Transverse colon (tissue), 4 donors: ENCODE measurements at regions not wholly inside any gene's neighbourhood (a gene's known extent, or its start where the extent isn't known, plus 50 kb on each side); places are given as distances from the start of the nearest gene placed in this dataset.

Experiments used
- DNase-seq: peaks from one replicate; pipeline ENCODE4 v3.0.0-alpha.2; 2019
- H3K27ac ChIP-seq, 4 donors: fragments of 200-600 bp; sonication (generic); 2 replicates each; pipeline ENCODE4 v1.5.1; 2016 to 2018; ENCODE audit warnings: inconsistent platforms in 4 of 4
- H3K27me3 ChIP-seq: fragments of 200-600 bp; sonication (generic); 2 replicates; pipeline ENCODE4 v1.5.1; 2017; ENCODE audit warnings: inconsistent platforms
- H3K36me3 ChIP-seq, 4 donors: fragments of 200-600 bp; sonication (generic); 2 replicates each; pipeline ENCODE4 v1.5.1; 2017 to 2019; ENCODE audit warnings: inconsistent platforms in 4 of 4
- H3K4me1 ChIP-seq, 4 donors: fragments of 200-600 bp; sonication (generic); 2 replicates each; pipeline ENCODE4 v1.5.1; 2017 to 2020; ENCODE audit warnings: inconsistent platforms in 4 of 4
- H3K4me3 ChIP-seq, 4 donors: fragments of 200-600 bp; sonication (generic); 1 replicate in 1 of 4; 2 replicates in 3 of 4; pipeline versions ENCODE4 v1.5.1 to v1.6.1; 2017 to 2019; ENCODE audit warnings: inconsistent platforms in 4 of 4
- H3K9me3 ChIP-seq, 2 donors: fragments of 200-600 bp; sonication (generic); 2 replicates each; pipeline ENCODE4 v1.5.1; 2017 to 2019; ENCODE audit warnings: inconsistent platforms in 2 of 2
- EP300 ChIP-seq: sonication (generic); formaldehyde crosslinking; IDR thresholded peaks from one replicate; pipeline ENCODE4 v1.6.1; 2017; ENCODE audit warnings: antibody characterized with exemption, low read depth
- POLR2A ChIP-seq: fragments of 450-650 bp; IDR thresholded peaks from one replicate; pipeline ENCODE4 v1.6.1; 2016; ENCODE audit warnings: antibody characterized with exemption, mild to moderate bottlenecking, moderate library complexity
- POLR2AphosphoS5 ChIP-seq, 3 donors: sonication (generic); formaldehyde crosslinking; IDR thresholded peaks; one replicate each; pipeline ENCODE4 v1.6.1; 2016; ENCODE audit warnings: antibody characterized with exemption in 3 of 3
- WGBS, 2 donors: methylation state at CpG; one replicate each; pipeline ENCODE4 v1.1.5; 2018; ENCODE audit warnings: low coverage in 1 of 2; 5-methylcytosine and 5-hydroxymethylcytosine counted together
- in situ Hi-C, 4 donors: fragments of 200-750 bp; cut with MboI; loops; one replicate each; pipeline versions ENCODE4 v1.15.0 to v1.15.1; 2017; ENCODE audit warnings: low sequenced_read_pairs in 3 of 4, low pct_ligation_motif_present in 1 of 4, low pct_unique_long_range_greater_than_20kb in 1 of 4
- intact Hi-C: fragments of 100-400 bp; cut with DNase I; formaldehyde crosslinking; loops from one replicate; pipeline ENCODE4 v1.15.1; 2023; ENCODE audit warnings: low total_unique reads
- TF ChIP-seq, protein P1 (sequence below), 5 experiments: fragments of 200-600 bp in 3 of 5; fragments of 450-650 bp in 2 of 5; sonication (generic) in 3 of 5; IDR thresholded peaks; 1 replicate in 2 of 5; 2 replicates in 3 of 5; pipeline ENCODE4 v1.5.1; 2016 to 2017; ENCODE audit warnings: antibody characterized with exemption in 5 of 5, inconsistent platforms in 3 of 5, mild to moderate bottlenecking in 2 of 5, moderate library complexity in 1 of 5

DNA sequence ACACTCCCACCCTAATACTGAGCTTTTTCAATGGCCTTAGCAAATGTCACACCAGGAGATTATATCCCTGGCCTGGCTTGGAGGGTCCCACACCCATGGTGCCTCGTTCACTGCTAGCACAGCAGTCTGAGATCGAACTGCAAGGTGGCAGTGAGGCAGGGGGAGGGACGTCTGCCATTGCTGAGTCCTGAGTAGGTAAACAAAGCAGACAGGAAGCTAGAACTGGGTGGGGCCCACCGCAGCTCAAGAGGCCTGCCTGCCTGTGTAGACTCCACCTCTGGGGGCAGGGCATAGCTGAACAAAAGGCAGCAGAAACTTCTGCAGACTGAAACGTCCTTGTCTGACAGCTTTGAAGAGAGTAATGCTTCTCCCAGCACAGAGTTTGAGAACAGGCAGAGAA is 338.9 kb upstream of the MBL2 start:
- no peak for DNase-seq
- intact Hi-C loops (no loop called here), in situ Hi-C loops (no loop called here)
- no peak overlapping the region for H3K4me3 ChIP-seq
- TF ChIP-seq, protein P1, sequence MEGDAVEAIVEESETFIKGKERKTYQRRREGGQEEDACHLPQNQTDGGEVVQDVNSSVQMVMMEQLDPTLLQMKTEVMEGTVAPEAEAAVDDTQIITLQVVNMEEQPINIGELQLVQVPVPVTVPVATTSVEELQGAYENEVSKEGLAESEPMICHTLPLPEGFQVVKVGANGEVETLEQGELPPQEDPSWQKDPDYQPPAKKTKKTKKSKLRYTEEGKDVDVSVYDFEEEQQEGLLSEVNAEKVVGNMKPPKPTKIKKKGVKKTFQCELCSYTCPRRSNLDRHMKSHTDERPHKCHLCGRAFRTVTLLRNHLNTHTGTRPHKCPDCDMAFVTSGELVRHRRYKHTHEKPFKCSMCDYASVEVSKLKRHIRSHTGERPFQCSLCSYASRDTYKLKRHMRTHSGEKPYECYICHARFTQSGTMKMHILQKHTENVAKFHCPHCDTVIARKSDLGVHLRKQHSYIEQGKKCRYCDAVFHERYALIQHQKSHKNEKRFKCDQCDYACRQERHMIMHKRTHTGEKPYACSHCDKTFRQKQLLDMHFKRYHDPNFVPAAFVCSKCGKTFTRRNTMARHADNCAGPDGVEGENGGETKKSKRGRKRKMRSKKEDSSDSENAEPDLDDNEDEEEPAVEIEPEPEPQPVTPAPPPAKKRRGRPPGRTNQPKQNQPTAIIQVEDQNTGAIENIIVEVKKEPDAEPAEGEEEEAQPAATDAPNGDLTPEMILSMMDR (IDR thresholded peaks at IDR 0.05): no peak
- TF ChIP-seq POLR2A: no peak
- no peak for TF ChIP-seq POLR2AphosphoS5 (IDR thresholded peaks at IDR 0.05)
- no peak for TF ChIP-seq EP300
- H3K36me3 ChIP-seq: no peaks in the 10 kb centered on the region
- no peak overlapping the region for H3K27ac ChIP-seq
- H3K27me3 ChIP-seq: no peaks in the 10 kb centered on the region
- no peaks in the 10 kb centered on the region for H3K9me3 ChIP-seq
- H3K4me1 ChIP-seq: no peaks in the 10 kb centered on the region
- WGBS, 2 donors: 37 to 60% methylated on average over 3 to 5 of the region's 5 CpGs

DNA sequence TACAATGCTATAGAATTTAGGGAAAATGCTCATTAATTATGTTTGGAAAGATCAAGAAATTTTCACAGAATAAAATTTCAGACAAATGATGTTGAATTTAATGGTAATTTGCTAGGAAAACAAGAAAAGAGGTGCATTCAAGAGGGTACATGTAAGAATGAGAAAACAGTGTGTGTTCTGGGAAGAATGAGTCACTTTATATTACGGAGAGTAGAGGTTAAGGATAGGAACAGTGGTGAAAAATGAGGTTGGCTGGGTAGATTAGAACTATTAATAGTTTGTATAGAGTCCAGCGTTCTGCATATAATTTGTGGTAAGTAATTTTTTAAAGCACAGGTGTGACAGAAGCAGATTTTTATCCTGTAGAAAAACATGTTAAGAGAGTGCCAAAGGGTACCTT is 336.7 kb upstream of the MBL2 start:
- no peak overlapping the region for H3K4me3 ChIP-seq
- no peaks in the 10 kb centered on the region for H3K36me3 ChIP-seq
- in situ Hi-C loops (no loop called here), intact Hi-C loops (no loop called here)
- H3K27me3 ChIP-seq: no peaks in the 10 kb centered on the region
- WGBS, 2 donors: 78 to 80% methylated on average over 2 of the region's 2 CpGs
- no peak overlapping the region for H3K27ac ChIP-seq
- H3K4me1 ChIP-seq: no peaks in the 10 kb centered on the region
- TF ChIP-seq, protein P1 (IDR thresholded peaks at IDR 0.05): no peak
- TF ChIP-seq POLR2AphosphoS5 (IDR thresholded peaks at IDR 0.05): no peak
- no peak for TF ChIP-seq POLR2A
- no peak for TF ChIP-seq EP300
- DNase-seq: no peak
- no peaks in the 10 kb centered on the region for H3K9me3 ChIP-seq

DNA sequence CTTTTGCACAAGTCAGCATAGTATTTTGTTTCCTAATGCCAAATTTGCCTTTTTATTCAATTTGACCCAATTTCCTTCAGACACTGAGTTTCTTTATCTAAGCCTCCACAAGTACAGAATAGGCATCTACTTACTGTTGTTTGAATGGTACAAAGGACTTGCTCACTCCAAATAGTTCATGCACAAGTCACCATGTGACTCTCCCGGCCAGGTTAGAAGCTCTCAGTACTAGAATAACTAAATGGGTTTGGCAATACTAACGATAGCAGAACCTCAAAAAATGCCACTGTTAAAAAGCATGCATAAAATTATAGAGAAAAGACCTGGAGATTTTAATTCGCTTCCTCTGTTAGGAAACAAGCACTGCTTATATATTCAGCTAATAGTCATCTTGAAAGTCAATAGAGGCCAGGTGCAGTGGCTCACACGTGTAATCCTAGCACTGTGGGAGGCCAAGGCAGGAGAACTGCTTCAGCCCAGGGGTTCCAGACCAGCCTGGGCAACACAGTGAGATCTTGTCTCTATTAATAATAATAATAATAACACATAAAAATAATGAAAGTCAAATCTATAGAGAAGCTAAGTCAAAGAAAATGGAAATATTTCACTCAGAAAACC is 335.8 kb upstream of the MBL2 start:
- H3K36me3 ChIP-seq: no peaks in the 10 kb centered on the region
- intact Hi-C loops (no loop called here), in situ Hi-C loops (no loop called here)
- TF ChIP-seq EP300: no peak
- no peak for TF ChIP-seq POLR2A
- TF ChIP-seq POLR2AphosphoS5 (IDR thresholded peaks at IDR 0.05): no peak
- TF ChIP-seq, protein P1 (IDR thresholded peaks at IDR 0.05): no peak
- H3K4me1 ChIP-seq: no peaks in the 10 kb centered on the region
- DNase-seq: no peak
- H3K27ac ChIP-seq: no peak overlapping the region
- H3K9me3 ChIP-seq: no peaks in the 10 kb centered on the region
- 73 to 82% methylated on average over 4 of the region's 4 CpGs for WGBS, 2 donors
- H3K27me3 ChIP-seq: no peaks in the 10 kb centered on the region
- no peak overlapping the region for H3K4me3 ChIP-seq

- in situ Hi-C loops (no loop called here), intact Hi-C loops (no loop called here)
- H3K36me3 ChIP-seq: no peaks in the 10 kb centered on the region
- H3K4me3 ChIP-seq: no peak overlapping the region
- no peaks in the 10 kb centered on the region for H3K4me1 ChIP-seq
- H3K9me3 ChIP-seq: no peaks in the 10 kb centered on the region
- TF ChIP-seq POLR2AphosphoS5 (IDR thresholded peaks at IDR 0.05) (no peak), EP300 (no peak), POLR2A (no peak)
- TF ChIP-seq, protein P1 (IDR thresholded peaks at IDR 0.05): no peak
- DNase-seq: no peak
- no peak overlapping the region for H3K27ac ChIP-seq
- H3K27me3 ChIP-seq: no peaks in the 10 kb centered on the region
- WGBS, 2 donors: 78 to 83% methylated on average over 5 of the region's 5 CpGs
These were observed 335.1 kb upstream of the MBL2 start for GRCh38 chr10:53107711-53108110.
